Endodermal cell (in vitro differentiated cells): ENCODE measurements at regions not wholly inside any gene's neighbourhood (a gene's known extent, or its start where the extent isn't known, plus 50 kb on each side); places are given as distances from the start of the nearest gene placed in this dataset.

Experiments used
- DNase-seq: peaks from one replicate; pipeline ENCODE4 v3.0.0-alpha.2; 2017
- H3K27ac ChIP-seq: 2 replicates; pipeline ENCODE4 v1.5.1; 2013; ENCODE audit warnings: mild to moderate bottlenecking, low read depth, low read length, moderate library complexity
- H3K27me3 ChIP-seq: 2 replicates; pipeline ENCODE4 v1.6.1; 2013; ENCODE audit warnings: mild to moderate bottlenecking, low read length, moderate library complexity; ENCODE audit not compliant: insufficient read depth, control insufficient read depth, poor library complexity, severe bottlenecking
- H3K36me3 ChIP-seq: 2 replicates; pipeline ENCODE4 v1.7.0; 2013; ENCODE audit warnings: mild to moderate bottlenecking, low read length, moderate library complexity; ENCODE audit not compliant: control insufficient read depth, insufficient read depth
- H3K4me1 ChIP-seq: one replicate; pipeline ENCODE4 v1.7.0; 2013; ENCODE audit warnings: low read length; ENCODE audit not compliant: control insufficient read depth, insufficient read depth
- H3K4me3 ChIP-seq: 2 replicates; pipeline ENCODE4 v1.5.1; 2013; ENCODE audit warnings: mild to moderate bottlenecking, low read length, moderate library complexity
- H3K9ac ChIP-seq: 2 replicates; pipeline ENCODE4 v1.6.1; 2013; ENCODE audit warnings: mild to moderate bottlenecking, low read length, moderate library complexity; ENCODE audit not compliant: poor library complexity, severe bottlenecking; ENCODE audit errors: extremely low read depth
- H3K9me3 ChIP-seq: 2 replicates; pipeline ENCODE4 v1.6.1; 2013; ENCODE audit warnings: mild to moderate bottlenecking, low read length, moderate library complexity; ENCODE audit not compliant: control insufficient read depth
- H3K27ac Mint-ChIP-seq: 2 replicates; pipeline ENCODE4 v1.8.0; 2020; ENCODE audit warnings: mixed read lengths
- H3K27me3 Mint-ChIP-seq: 2 replicates; pipeline ENCODE4 v1.8.0; 2021; ENCODE audit warnings: mild to moderate bottlenecking, mixed read lengths; ENCODE audit not compliant: insufficient read depth
- H3K36me3 Mint-ChIP-seq: 2 replicates; pipeline ENCODE4 v1.8.0; 2020; ENCODE audit warnings: low read depth, mixed read lengths
- H3K4me1 Mint-ChIP-seq: 2 replicates; pipeline ENCODE4 v1.8.0; 2020; ENCODE audit warnings: mixed read lengths
- H3K4me3 Mint-ChIP-seq: 2 replicates; pipeline ENCODE4 v1.8.0; 2020; ENCODE audit warnings: mild to moderate bottlenecking, moderate library complexity, mixed read lengths
- H3K9me3 Mint-ChIP-seq: 2 replicates; pipeline ENCODE4 v1.8.0; 2020; ENCODE audit warnings: mild to moderate bottlenecking, mixed read lengths
- WGBS, 2 experiments: methylation state at CpG; one replicate each; pipeline versions ENCODE4 v1.1.5 to v1.1.7; 2013; ENCODE audit warnings: missing lambda C conversion rate in 2 of 2, mixed read lengths in 1 of 2; ENCODE audit not compliant: insufficient coverage in 1 of 2, insufficient read length in 1 of 2; 5-methylcytosine and 5-hydroxymethylcytosine counted together
- TF ChIP-seq, protein P1 (sequence below): fragments of 200-600 bp; sonication (generic); conservative IDR thresholded peaks from 2 replicates; pipeline ENCODE4 v1.5.0; 2021; ENCODE audit warnings: antibody characterized with exemption, mild to moderate bottlenecking

DNA sequence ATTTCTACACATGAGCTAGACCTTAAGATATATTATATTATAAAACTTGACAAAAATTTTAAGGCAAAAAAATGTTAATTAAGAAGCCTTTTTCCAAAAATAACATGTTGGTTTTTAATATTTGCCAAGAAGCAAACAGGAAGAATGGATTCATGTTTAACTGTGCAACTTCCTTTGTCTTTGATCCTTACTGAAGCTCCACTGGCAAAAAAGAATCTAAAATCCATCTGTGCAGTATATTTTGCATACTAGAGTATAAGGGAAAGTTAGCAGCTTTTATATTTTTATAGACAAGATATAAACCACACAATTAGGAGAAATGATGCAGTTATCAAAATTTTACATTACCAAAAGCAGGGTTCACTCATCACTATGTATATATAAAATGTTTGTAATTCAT is 76.9 kb upstream of the RGS18 start:
- H3K4me1 Mint-ChIP-seq = no peaks in the 10 kb centered on the region

DNA sequence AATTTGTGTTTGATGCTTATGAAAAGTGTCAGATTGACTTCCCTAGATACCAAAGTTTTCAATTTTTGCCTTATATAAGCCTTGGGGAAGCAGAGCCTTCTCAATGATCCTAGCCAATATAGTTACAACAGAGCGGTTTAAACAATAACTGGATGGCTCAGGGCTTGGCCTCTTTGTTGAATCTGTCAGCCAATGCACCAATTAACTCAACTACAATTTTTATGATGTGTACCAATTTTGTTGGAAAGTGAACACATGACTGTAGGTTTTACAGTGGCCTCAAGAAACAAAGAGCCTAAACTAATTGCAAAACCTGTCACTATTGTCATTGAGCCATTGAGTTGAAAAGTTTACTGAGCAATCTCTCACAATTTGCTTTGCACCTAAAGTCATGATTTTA is 71.6 kb upstream of the RGS18 start:
- Mint-ChIP-seq H3K27ac (no peak overlapping the region), H3K4me3 (no peak overlapping the region), H3K27me3 (no peaks in the 10 kb centered on the region), H3K9me3 (no peaks in the 10 kb centered on the region), H3K4me1 (peaks cover 3% of the 10 kb centered on the region), H3K36me3 (no peaks in the 10 kb centered on the region)
- H3K27me3 ChIP-seq = no peaks in the 10 kb centered on the region
- H3K4me3 ChIP-seq = no peak overlapping the region
- H3K36me3 ChIP-seq = no peaks in the 10 kb centered on the region
- 92% methylated on average over 1 of the region's 1 CpG; no CpG with 5 or more reads in 1 of the 2 experiments for WGBS, 2 experiments
- TF ChIP-seq, protein P1, sequence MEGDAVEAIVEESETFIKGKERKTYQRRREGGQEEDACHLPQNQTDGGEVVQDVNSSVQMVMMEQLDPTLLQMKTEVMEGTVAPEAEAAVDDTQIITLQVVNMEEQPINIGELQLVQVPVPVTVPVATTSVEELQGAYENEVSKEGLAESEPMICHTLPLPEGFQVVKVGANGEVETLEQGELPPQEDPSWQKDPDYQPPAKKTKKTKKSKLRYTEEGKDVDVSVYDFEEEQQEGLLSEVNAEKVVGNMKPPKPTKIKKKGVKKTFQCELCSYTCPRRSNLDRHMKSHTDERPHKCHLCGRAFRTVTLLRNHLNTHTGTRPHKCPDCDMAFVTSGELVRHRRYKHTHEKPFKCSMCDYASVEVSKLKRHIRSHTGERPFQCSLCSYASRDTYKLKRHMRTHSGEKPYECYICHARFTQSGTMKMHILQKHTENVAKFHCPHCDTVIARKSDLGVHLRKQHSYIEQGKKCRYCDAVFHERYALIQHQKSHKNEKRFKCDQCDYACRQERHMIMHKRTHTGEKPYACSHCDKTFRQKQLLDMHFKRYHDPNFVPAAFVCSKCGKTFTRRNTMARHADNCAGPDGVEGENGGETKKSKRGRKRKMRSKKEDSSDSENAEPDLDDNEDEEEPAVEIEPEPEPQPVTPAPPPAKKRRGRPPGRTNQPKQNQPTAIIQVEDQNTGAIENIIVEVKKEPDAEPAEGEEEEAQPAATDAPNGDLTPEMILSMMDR = no peak
- H3K9me3 ChIP-seq = no peaks in the 10 kb centered on the region
- DNase-seq = no peak
- H3K9ac ChIP-seq = no peak overlapping the region
- H3K4me1 ChIP-seq = no peaks in the 10 kb centered on the region
- no peak overlapping the region for H3K27ac ChIP-seq

More for the DNA sequence above, 76.9 kb upstream of the RGS18 start:
- Mint-ChIP-seq H3K27me3 (no peaks in the 10 kb centered on the region), H3K9me3 (no peaks in the 10 kb centered on the region), H3K4me3 (no peak overlapping the region), H3K27ac (no peak overlapping the region), H3K36me3 (no peaks in the 10 kb centered on the region)
- Histone ChIP-seq H3K4me1 (no peaks in the 10 kb centered on the region), H3K36me3 (no peaks in the 10 kb centered on the region), H3K27ac (no peak overlapping the region), H3K4me3 (no peak overlapping the region), H3K27me3 (no peaks in the 10 kb centered on the region), H3K9ac (no peak overlapping the region), H3K9me3 (no peaks in the 10 kb centered on the region)
- TF ChIP-seq, protein P1 = no peak
- DNase-seq = no peak

DNA sequence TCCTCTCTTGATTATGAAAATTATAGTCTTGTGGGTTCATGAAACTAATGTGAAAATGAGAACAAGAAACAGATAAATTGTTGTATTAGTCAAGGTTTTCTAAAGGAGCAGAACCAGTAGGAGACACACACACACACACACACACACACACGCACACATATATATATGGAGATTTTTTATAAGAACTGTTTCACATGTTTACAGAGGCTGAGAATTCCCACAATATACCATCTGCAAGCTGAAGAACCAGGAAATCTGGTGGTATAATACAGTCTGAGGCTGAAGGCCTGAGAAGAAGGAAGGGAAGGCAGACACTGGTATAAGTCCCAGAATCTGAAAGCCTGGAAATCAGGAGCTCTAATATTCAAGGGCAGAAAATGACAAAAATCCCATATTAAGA is 70.9 kb upstream of the RGS18 start:
- Histone ChIP-seq H3K36me3 (no peaks in the 10 kb centered on the region), H3K4me3 (no peak overlapping the region), H3K9ac (no peak overlapping the region), H3K4me1 (no peaks in the 10 kb centered on the region), H3K27me3 (no peaks in the 10 kb centered on the region), H3K9me3 (no peaks in the 10 kb centered on the region), H3K27ac (no peak overlapping the region)
- Mint-ChIP-seq H3K27ac (no peak overlapping the region), H3K36me3 (no peaks in the 10 kb centered on the region), H3K27me3 (no peaks in the 10 kb centered on the region), H3K4me1 (peaks cover 9% of the 10 kb centered on the region), H3K4me3 (no peak overlapping the region), H3K9me3 (no peaks in the 10 kb centered on the region)
- TF ChIP-seq, protein P1 = no peak
- no CpG with 5 or more reads among the region's 1 CpG for WGBS, 2 experiments
- no peak for DNase-seq
